ENCODE measurements at regions not wholly inside any gene's neighbourhood (a gene's known extent, or its start where the extent isn't known, plus 50 kb on each side); places are given as distances from the start of the nearest gene placed in this dataset.

DNA sequence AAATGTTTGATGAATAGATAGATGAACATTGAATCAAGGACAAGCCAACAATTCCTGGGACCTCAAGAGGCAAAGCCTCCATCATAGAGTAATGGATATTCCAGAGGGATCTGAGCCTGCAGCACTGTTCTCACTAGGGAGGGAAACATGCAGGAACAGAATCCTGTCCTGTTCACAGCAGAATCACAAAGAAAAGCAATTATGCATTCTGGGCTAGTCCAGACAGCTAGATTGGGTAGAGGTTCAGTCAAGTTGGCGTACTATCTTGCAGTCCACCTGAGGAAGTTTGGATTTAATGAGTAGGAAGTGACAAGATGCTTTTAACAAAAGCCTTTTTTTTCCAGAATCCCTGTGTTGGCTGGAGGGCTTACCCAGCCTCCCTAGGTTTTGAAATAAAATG, 314.5 kb upstream of the SEMA6D start:
- TF ChIP-seq POLR2AphosphoS5 (IDR thresholded peaks at IDR 0.05; ENCODE audit: low read depth, low read length) (no peak), TAF1 (IDR thresholded peaks at IDR 0.05; ENCODE audit: borderline replicate concordance, insufficient read depth, low read length) (no peak), REST (IDR thresholded peaks at IDR 0.05; ENCODE audit: insufficient read depth in 1 of 2, low read depth in 2 of 2, low read length in 2 of 2) (no peak), SIN3A (IDR thresholded peaks at IDR 0.05; ENCODE audit: borderline replicate concordance, insufficient read depth, low read length) (no peak)
